Esophagus muscularis mucosa (tissue), 4 donors: ENCODE measurements at regions not wholly inside any gene's neighbourhood (a gene's known extent, or its start where the extent isn't known, plus 50 kb on each side); places are given as distances from the start of the nearest gene placed in this dataset.

Experiments used
- DNase-seq: peaks from one replicate; pipeline ENCODE4 v3.0.0-alpha.2; 2017; ENCODE audit errors: extremely low spot score
- H3K27ac ChIP-seq, 4 donors: fragments of 200-600 bp; sonication (generic); replicated peaks in 1 of 4; 1 replicate in 3 of 4; 2 replicates in 1 of 4; pipeline ENCODE4 v1.5.1; 2016 to 2019; ENCODE audit warnings: mild to moderate bottlenecking in 1 of 4
- H3K27me3 ChIP-seq, 4 donors: fragments of 200-600 bp; sonication (generic); one replicate each; pipeline versions ENCODE4 v1.5.1 to v1.6.0; 2016 to 2019
- H3K36me3 ChIP-seq, 4 donors: fragments of 200-600 bp; sonication (generic); one replicate each; pipeline ENCODE4 v1.5.1; 2016 to 2019
- H3K4me1 ChIP-seq, 4 donors: fragments of 200-600 bp; sonication (generic); one replicate each; pipeline ENCODE4 v1.5.1; 2016 to 2019
- H3K4me3 ChIP-seq, 4 donors: fragments of 200-600 bp; sonication (generic); 1 replicate in 2 of 4; 2 replicates in 2 of 4; pipeline ENCODE4 v1.5.1; 2016 to 2019; ENCODE audit warnings: mild to moderate bottlenecking in 4 of 4, moderate library complexity in 1 of 4
- H3K9me3 ChIP-seq, 4 donors: fragments of 200-600 bp; sonication (generic); 1 replicate in 3 of 4; 2 replicates in 1 of 4; pipeline ENCODE4 v1.5.1; 2016 to 2019
- CTCF ChIP-seq, 3 experiments: fragments of 200-600 bp in 2 of 3; fragments of 450-650 bp in 1 of 3; sonication (generic) in 2 of 3; IDR thresholded peaks; one replicate each; pipeline ENCODE4 v1.5.1; 2017 to 2019; ENCODE audit warnings: antibody characterized with exemption in 3 of 3, mild to moderate bottlenecking in 2 of 3, moderate library complexity in 1 of 3
- EP300 ChIP-seq: sonication (generic); formaldehyde crosslinking; IDR thresholded peaks from one replicate; pipeline ENCODE4 v1.6.1; 2017; ENCODE audit warnings: antibody characterized with exemption
- POLR2A ChIP-seq: fragments of 450-650 bp; IDR thresholded peaks from one replicate; pipeline ENCODE4 v1.6.1; 2017; ENCODE audit warnings: antibody characterized with exemption, moderate library complexity, mild to moderate bottlenecking, low read depth
- POLR2AphosphoS5 ChIP-seq, 2 donors: sonication (generic); formaldehyde crosslinking; IDR thresholded peaks; one replicate each; pipeline ENCODE4 v1.6.1; 2017; ENCODE audit warnings: antibody characterized with exemption in 2 of 2
- whole genome bisulfite sequencing: methylation state at CpG from one replicate; pipeline ENCODE4 v1.1.5; 2018; 5-methylcytosine and 5-hydroxymethylcytosine counted together
- intact Hi-C: fragments of 100-400 bp; cut with DNase I; formaldehyde crosslinking; loops from one replicate; pipeline ENCODE4 v1.15.1; 2023

GRCh38 chr16:85312642-85313525 lies 200.6 kb upstream of the CIBAR2 start:
- Histone ChIP-seq H3K27me3 (no peaks in the 10 kb centered on the region), H3K36me3 (no peaks in the 10 kb centered on the region), H3K27ac (peak overlapping the region in 2 of 4 donors; percentile 17 to 36), H3K4me1 (peaks cover 27 to 91% (median 77%) of the 10 kb centered on the region in 4 donors), H3K9me3 (no peaks in the 10 kb centered on the region), H3K4me3 (no peak overlapping the region)
- no peak for TF ChIP-seq CTCF (IDR thresholded peaks at IDR 0.05)
- no peak for TF ChIP-seq POLR2A
- intact Hi-C loops = loop anchor here (10.0 kb wide), 1 partner anchor 302 kb away; the partner anchor contains the start of gene GSE1
- WGBS = 61% methylated on average over 10 of the region's 23 CpGs
- no peak for DNase-seq

GRCh38 chr16:85313526-85314301 lies 201.4 kb upstream of the CIBAR2 start:
- Histone ChIP-seq H3K36me3 (no peaks in the 10 kb centered on the region), H3K27ac (peak overlapping the region in 3 of 4 donors; percentile 11 to 36 (median 17)), H3K9me3 (no peaks in the 10 kb centered on the region), H3K4me3 (no peak overlapping the region), H3K4me1 (peaks cover 24 to 88% (median 72%) of the 10 kb centered on the region in 4 donors), H3K27me3 (no peaks in the 10 kb centered on the region)
- TF ChIP-seq CTCF (IDR thresholded peaks at IDR 0.05) = no peak
- no peak for TF ChIP-seq POLR2AphosphoS5 (IDR thresholded peaks at IDR 0.05)
- TF ChIP-seq EP300 = no peak
- no peak for TF ChIP-seq POLR2A
- intact Hi-C loops = loop anchor here (10.0 kb wide), 1 partner anchor 301 kb away; the partner anchor contains the start of gene GSE1
- WGBS = 76% methylated on average over 11 of the region's 13 CpGs
- DNase-seq = no peak

- peaks cover 24 to 86% (median 64%) of the 10 kb centered on the region in 4 donors for H3K4me1 ChIP-seq
- DNase-seq = no peak
- no peaks in the 10 kb centered on the region for H3K27me3 ChIP-seq
- no peaks in the 10 kb centered on the region for H3K36me3 ChIP-seq
- no peaks in the 10 kb centered on the region for H3K9me3 ChIP-seq
- 66% methylated on average over 11 of the region's 11 CpGs for WGBS
- no peak overlapping the region for H3K27ac ChIP-seq
- intact Hi-C loops = loop anchor here (10.0 kb wide), 1 partner anchor 300 kb away; the partner anchor contains the start of gene GSE1
- TF ChIP-seq EP300 = no peak
- TF ChIP-seq POLR2A = no peak
- TF ChIP-seq CTCF (IDR thresholded peaks at IDR 0.05) = no peak
- no peak for TF ChIP-seq POLR2AphosphoS5 (IDR thresholded peaks at IDR 0.05)
- H3K4me3 ChIP-seq = no peak overlapping the region
Observed at GRCh38 chr16:85314512-85314971, 202.3 kb upstream of the CIBAR2 start.

GRCh38 chr16:85315866-85316265 lies 203.6 kb upstream of the CIBAR2 start:
- TF ChIP-seq POLR2AphosphoS5 (IDR thresholded peaks at IDR 0.05) (no peak), EP300 (no peak), CTCF (IDR thresholded peaks at IDR 0.05) (no peak), POLR2A (no peak)
- no peaks in the 10 kb centered on the region for H3K36me3 ChIP-seq
- H3K9me3 ChIP-seq = no peaks in the 10 kb centered on the region
- no peak for DNase-seq
- 96% methylated on average over 14 of the region's 14 CpGs for WGBS
- H3K27ac ChIP-seq = no peak overlapping the region
- H3K27me3 ChIP-seq = no peaks in the 10 kb centered on the region
- intact Hi-C loops = loop anchor here (10.0 kb wide), 1 partner anchor 299 kb away; the partner anchor contains the start of gene GSE1
- H3K4me3 ChIP-seq = no peak overlapping the region
- peaks cover 21 to 86% (median 61%) of the 10 kb centered on the region in 4 donors for H3K4me1 ChIP-seq
